ENCODE measurements at regions not wholly inside any gene's neighbourhood (a gene's known extent, or its start where the extent isn't known, plus 50 kb on each side); places are given as distances from the start of the nearest gene placed in this dataset.
"Not testable (repeated sequence)": the region's sequence is repeated elsewhere in the genome, so short reads cannot be mapped to it uniquely, and the experiment has no call there.

- no peaks in the 10 kb centered on the region for H3K27me3 ChIP-seq (replicated peaks; ENCODE audit: insufficient read depth, low read length)
- TF ChIP-seq EZH2phosphoT487 (IDR thresholded peaks at IDR 0.05; ENCODE audit: low read length) (no peak), EZH2 (optimal IDR thresholded peaks at IDR 0.05; ENCODE audit: low read depth, low read length) (no peak), CTCF (IDR thresholded peaks at IDR 0.05; ENCODE audit: low read length) (no peak)
- DNase-seq, result no peak
- no peak overlapping the region for H2AFZ ChIP-seq (ENCODE audit: low read length)
- no peak overlapping the region for H3K9ac ChIP-seq (ENCODE audit: low read length)
- H3K4me3 ChIP-seq (ENCODE audit: low read length), result no peak overlapping the region
- no peaks in the 10 kb centered on the region for H3K9me2 ChIP-seq (replicated peaks; ENCODE audit: insufficient read depth, low read length)
- H3K27ac ChIP-seq (ENCODE audit: low read length), result no peak overlapping the region
- no peaks in the 10 kb centered on the region for H3K36me3 ChIP-seq (replicated peaks; ENCODE audit: insufficient read depth, low read length)
- no peaks in the 10 kb centered on the region for H3F3A ChIP-seq (ENCODE audit: insufficient read depth, low read length)
- no peak overlapping the region for H3K4me2 ChIP-seq (ENCODE audit: low read depth, low read length)
- H3K79me2 ChIP-seq (ENCODE audit: low read length), result no peaks in the 10 kb centered on the region
- no peaks in the 10 kb centered on the region for H3K4me1 ChIP-seq (ENCODE audit: low read length)
- H4K20me1 ChIP-seq (ENCODE audit: insufficient read depth, low read length), result no peaks in the 10 kb centered on the region
- no peaks in the 10 kb centered on the region for H3K9me3 ChIP-seq (replicated peaks; ENCODE audit: insufficient read depth, low read length)
Observed at GRCh38 chr9:29176231-29176630, 1603.0 kb upstream of the C9orf72 start.

GRCh38 chr9:29176786-29177185 lies 1603.5 kb upstream of the C9orf72 start:
- no peaks in the 10 kb centered on the region for H3K27me3 ChIP-seq (replicated peaks; ENCODE audit: insufficient read depth, low read length)
- H3K4me2 ChIP-seq (ENCODE audit: low read depth, low read length), result no peak overlapping the region
- H3K9me2 ChIP-seq (replicated peaks; ENCODE audit: insufficient read depth, low read length), result no peaks in the 10 kb centered on the region
- H3F3A ChIP-seq (ENCODE audit: insufficient read depth, low read length), result no peaks in the 10 kb centered on the region
- no peaks in the 10 kb centered on the region for H3K79me2 ChIP-seq (ENCODE audit: low read length)
- no peak for TF ChIP-seq EZH2phosphoT487 (IDR thresholded peaks at IDR 0.05; ENCODE audit: low read length)
- TF ChIP-seq CTCF (IDR thresholded peaks at IDR 0.05; ENCODE audit: low read length), result no peak
- TF ChIP-seq EZH2 (optimal IDR thresholded peaks at IDR 0.05; ENCODE audit: low read depth, low read length), result no peak
- no peak overlapping the region for H3K9ac ChIP-seq (ENCODE audit: low read length)
- no peaks in the 10 kb centered on the region for H4K20me1 ChIP-seq (ENCODE audit: insufficient read depth, low read length)
- H3K9me3 ChIP-seq (replicated peaks; ENCODE audit: insufficient read depth, low read length), result no peaks in the 10 kb centered on the region
- DNase-seq, result no peak
- no peak overlapping the region for H2AFZ ChIP-seq (ENCODE audit: low read length)
- H3K4me3 ChIP-seq (ENCODE audit: low read length), result no peak overlapping the region
- no peak overlapping the region for H3K27ac ChIP-seq (ENCODE audit: low read length)
- no peaks in the 10 kb centered on the region for H3K4me1 ChIP-seq (ENCODE audit: low read length)
- H3K36me3 ChIP-seq (replicated peaks; ENCODE audit: insufficient read depth, low read length), result no peaks in the 10 kb centered on the region

GRCh38 chr9:29183971-29184370 lies 1610.7 kb upstream of the C9orf72 start:
- no peak overlapping the region for H3K9ac ChIP-seq (ENCODE audit: low read length)
- no peak overlapping the region for H2AFZ ChIP-seq (ENCODE audit: low read length)
- H3K27me3 ChIP-seq (replicated peaks; ENCODE audit: insufficient read depth, low read length), result no peaks in the 10 kb centered on the region
- H3K4me2 ChIP-seq (ENCODE audit: low read depth, low read length), result no peak overlapping the region
- no peaks in the 10 kb centered on the region for H3K36me3 ChIP-seq (replicated peaks; ENCODE audit: insufficient read depth, low read length)
- TF ChIP-seq CTCF (IDR thresholded peaks at IDR 0.05; ENCODE audit: low read length), result no peak
- H3K9me3 ChIP-seq (replicated peaks; ENCODE audit: insufficient read depth, low read length), result no peaks in the 10 kb centered on the region
- no peaks in the 10 kb centered on the region for H3K9me2 ChIP-seq (replicated peaks; ENCODE audit: insufficient read depth, low read length)
- H3F3A ChIP-seq (ENCODE audit: insufficient read depth, low read length), result no peaks in the 10 kb centered on the region
- DNase-seq, result no peak
- no peak overlapping the region for H3K4me3 ChIP-seq (ENCODE audit: low read length)
- no peaks in the 10 kb centered on the region for H3K4me1 ChIP-seq (ENCODE audit: low read length)
- H4K20me1 ChIP-seq (ENCODE audit: insufficient read depth, low read length), result no peaks in the 10 kb centered on the region
- no peaks in the 10 kb centered on the region for H3K79me2 ChIP-seq (ENCODE audit: low read length)
- H3K27ac ChIP-seq (ENCODE audit: low read length), result no peak overlapping the region

- H3K9ac ChIP-seq (ENCODE audit: low read length); H3K9me3 ChIP-seq (replicated peaks; ENCODE audit: insufficient read depth, low read length); H2AFZ ChIP-seq (ENCODE audit: low read length); H3K27ac ChIP-seq (ENCODE audit: low read length); H3K9me2 ChIP-seq (replicated peaks; ENCODE audit: insufficient read depth, low read length); H3K4me1 ChIP-seq (ENCODE audit: low read length); H3K36me3 ChIP-seq (replicated peaks; ENCODE audit: insufficient read depth, low read length); H3K27me3 ChIP-seq (replicated peaks; ENCODE audit: insufficient read depth, low read length); H3K4me3 ChIP-seq (ENCODE audit: low read length); H3K79me2 ChIP-seq (ENCODE audit: low read length); H3F3A ChIP-seq (ENCODE audit: insufficient read depth, low read length); H3K4me2 ChIP-seq (ENCODE audit: low read depth, low read length); DNase-seq; H4K20me1 ChIP-seq (ENCODE audit: insufficient read depth, low read length): not testable (repeated sequence)
Observed at GRCh38 chr9:29188771-29189170, 1615.5 kb upstream of the C9orf72 start.

- H3K27me3 ChIP-seq (replicated peaks; ENCODE audit: insufficient read depth, low read length); H3K9me2 ChIP-seq (replicated peaks; ENCODE audit: insufficient read depth, low read length): not testable (repeated sequence)
Observed at GRCh38 chr9:29189221-29189620, 1615.9 kb upstream of the C9orf72 start.

More at GRCh38 chr9:29189221-29189620, 1615.9 kb upstream of the C9orf72 start:
- not testable (repeated sequence) for H3K4me3 ChIP-seq (ENCODE audit: low read length); H3K9me3 ChIP-seq (replicated peaks; ENCODE audit: insufficient read depth, low read length); DNase-seq; H3K27ac ChIP-seq (ENCODE audit: low read length); H4K20me1 ChIP-seq (ENCODE audit: insufficient read depth, low read length); H3K9ac ChIP-seq (ENCODE audit: low read length); H3K36me3 ChIP-seq (replicated peaks; ENCODE audit: insufficient read depth, low read length); H3K4me2 ChIP-seq (ENCODE audit: low read depth, low read length); H3K79me2 ChIP-seq (ENCODE audit: low read length); H3K4me1 ChIP-seq (ENCODE audit: low read length); H2AFZ ChIP-seq (ENCODE audit: low read length); H3F3A ChIP-seq (ENCODE audit: insufficient read depth, low read length)
